HCT116 (cell line): ENCODE measurements at regions not wholly inside any gene's neighbourhood (a gene's known extent, or its start where the extent isn't known, plus 50 kb on each side); places are given as distances from the start of the nearest gene placed in this dataset.
A peak's percentile ranks its signal among the peaks of the same experiment; 100 is the strongest.
"Not testable (repeated sequence)": the region's sequence is repeated elsewhere in the genome, so short reads cannot be mapped to it uniquely, and the experiment has no call there.

ENCODE experiments used
- ATAC-seq: fragments of 200-7000 bp; cut with Tn5 transposase; 2 replicates; pipeline ENCODE4 v1.9.1; 2020; ENCODE audit warnings: mild to moderate bottlenecking, moderate library complexity
- BruUV-seq: library from RNA; stranded (reverse); fragments of 400-500 nt; replicated peaks from 2 replicates; lab custom pipeline; 2021; lab: Mats Ljungman, UMichigan
- CTCF ChIA-PET: fragments of 300-600 bp; sonication (Branson Sonifier 250); formaldehyde crosslinking; loops from one replicate; lab custom pipeline; 2021; ENCODE audit warnings: antibody characterized with exemption; lab: Charles Lee
- POLR2A ChIA-PET: fragments of 300-600, 350-600 bp; sonication (Branson Sonifier 250); formaldehyde crosslinking; loops from one replicate; lab custom pipeline; 2021; ENCODE audit warnings: antibody characterized with exemption; lab: Charles Lee
- RAD21 ChIA-PET, 2 experiments: fragments of 300-600 bp; sonication (Branson Sonifier 250); formaldehyde crosslinking; loops; one replicate each; lab custom pipeline; 2023; ENCODE audit warnings: low total read pairs in 2 of 2; ENCODE audit not compliant: uncharacterized antibody in 2 of 2, unreplicated experiment in 2 of 2, low non-redundant PET in 1 of 2; lab: Charles Lee
- DNase-seq: peaks from one replicate; pipeline ENCODE4 v3.0.0-alpha.2; 2010; ENCODE audit warnings: low read depth, low spot score
- H2AFZ ChIP-seq: fragments of 200-600 bp; shearing (Covaris generic), sonication (generic); 2 replicates; pipeline ENCODE4 v1.6.1; 2017; ENCODE audit warnings: low read depth, mixed run types, mixed read lengths, antibody characterized with exemption, low read length; ENCODE audit not compliant: poor library complexity, severe bottlenecking
- H3K27ac ChIP-seq: 2 replicates; pipeline ENCODE4 v1.5.1; 2012; ENCODE audit warnings: low read depth, low read length
- H3K27me3 ChIP-seq: fragments of 200-600 bp; sonication (generic); 2 replicates; pipeline ENCODE4 v1.6.1; 2016; ENCODE audit warnings: mixed run types, low read length, mixed read lengths; ENCODE audit not compliant: insufficient read depth
- H3K36me3 ChIP-seq, 2 experiments: fragments of 200-500 bp in 1 of 2; fragments of 200-600 bp in 1 of 2; sonication (Bioruptor generic) in 1 of 2; sonication (generic) in 1 of 2; 2 replicates each; pipeline versions ENCODE4 v1.5.1 to v1.6.1; 2014 to 2016; ENCODE audit warnings: low read length in 2 of 2, inconsistent platforms in 1 of 2, mixed read lengths in 1 of 2, mixed run types in 1 of 2; ENCODE audit not compliant: insufficient read depth in 2 of 2, control insufficient read depth in 1 of 2
- H3K4me1 ChIP-seq, 2 experiments: fragments of 200-600 bp in 1 of 2; sonication (generic) in 1 of 2; 2 replicates each; pipeline versions ENCODE4 v1.5.1 to v1.6.1; 2012 to 2017; ENCODE audit warnings: low read length in 2 of 2, inconsistent platforms in 1 of 2, mild to moderate bottlenecking in 1 of 2, mixed read lengths in 1 of 2, mixed run types in 1 of 2, moderate library complexity in 1 of 2; ENCODE audit not compliant: insufficient read depth in 2 of 2, control insufficient read depth in 1 of 2
- H3K4me2 ChIP-seq: fragments of 200-600 bp; sonication (generic); 2 replicates; pipeline ENCODE4 v1.6.1; 2017; ENCODE audit warnings: mixed run types, low read length, mixed read lengths
- H3K4me3 ChIP-seq, 2 experiments: fragments of 200-600 bp in 1 of 2; sonication (generic) in 1 of 2; replicated peaks in 1 of 2; 2 replicates each; pipeline ENCODE4 v1.5.1; 2011 to 2016; ENCODE audit warnings: low read length in 2 of 2, control low read depth in 1 of 2, low read depth in 1 of 2, mild to moderate bottlenecking in 1 of 2, mixed read lengths in 1 of 2, mixed run types in 1 of 2
- H3K79me2 ChIP-seq: fragments of 200-600 bp; sonication (generic); 2 replicates; pipeline ENCODE4 v1.6.1; 2017; ENCODE audit warnings: mild to moderate bottlenecking, mixed run types, low read length, moderate library complexity, mixed read lengths; ENCODE audit not compliant: insufficient read depth
- H3K9ac ChIP-seq: fragments of 200-600 bp; sonication (generic); 2 replicates; pipeline ENCODE4 v1.6.1; 2016; ENCODE audit warnings: low read length, mixed read lengths
- H3K9me2 ChIP-seq: fragments of 200-600 bp; sonication (generic), shearing (Covaris generic); 2 replicates; pipeline ENCODE4 v1.6.1; 2017; ENCODE audit warnings: mixed run types, mild to moderate bottlenecking, moderate library complexity; ENCODE audit not compliant: insufficient read depth
- H3K9me3 ChIP-seq, 2 experiments: fragments of 200-500 bp in 1 of 2; fragments of 200-600 bp in 1 of 2; sonication (Bioruptor generic) in 1 of 2; sonication (generic) in 1 of 2; 2 replicates each; pipeline ENCODE4 v1.6.1; 2014 to 2017; ENCODE audit warnings: low read length in 2 of 2, mixed read lengths in 2 of 2, inconsistent platforms in 1 of 2, low read depth in 1 of 2, mild to moderate bottlenecking in 1 of 2, mixed run types in 1 of 2, moderate library complexity in 1 of 2; ENCODE audit not compliant: control insufficient read depth in 1 of 2, insufficient read depth in 1 of 2
- H4K20me1 ChIP-seq: fragments of 200-600 bp; sonication (generic), shearing (Covaris generic); 2 replicates; pipeline ENCODE4 v1.6.1; 2017; ENCODE audit warnings: mixed run types, mild to moderate bottlenecking, moderate library complexity; ENCODE audit not compliant: insufficient read depth
- CTCF ChIP-seq, 3 experiments: fragments of 200-600 bp in 1 of 3; sonication (generic) in 1 of 3; IDR thresholded peaks in 2 of 3; conservative IDR thresholded peaks in 1 of 3; 2 replicates each; pipeline ENCODE4 v1.5.1; 2012 to 2017; ENCODE audit warnings: low read depth in 2 of 3, low read length in 2 of 3, antibody characterized with exemption in 1 of 3, borderline replicate concordance in 1 of 3, control low read depth in 1 of 3, mild to moderate bottlenecking in 1 of 3, mixed read lengths in 1 of 3, mixed run types in 1 of 3, moderate library complexity in 1 of 3; ENCODE audit not compliant: insufficient read depth in 1 of 3
- POLR2A ChIP-seq: IDR thresholded peaks from 2 replicates; pipeline ENCODE4 v1.7.0; 2011; ENCODE audit warnings: borderline replicate concordance; ENCODE audit not compliant: insufficient read depth, insufficient read length; ENCODE audit errors: extremely low read depth
- POLR2AphosphoS5 ChIP-seq: IDR thresholded peaks from 2 replicates; pipeline ENCODE4 v1.6.1; 2011; ENCODE audit warnings: mild to moderate bottlenecking, low read depth, low read length, moderate library complexity
- RAD21 ChIP-seq: IDR thresholded peaks from 2 replicates; pipeline ENCODE4 v1.6.1; 2012; ENCODE audit warnings: low read depth, mild to moderate bottlenecking
- SP1 ChIP-seq: IDR thresholded peaks from 2 replicates; pipeline ENCODE4 v1.6.1; 2012; ENCODE audit warnings: low read depth
- intact Hi-C: fragments of 100-400 bp; cut with micrococcal nuclease; formaldehyde crosslinking; loops from 2 replicates; pipeline ENCODE4 v1.10.0; 2022

GRCh38 chr5:164324239-164324638 lies 818.8 kb downstream of the MAT2B start:
- ChIA-PET CTCF (no interaction called here), POLR2A (no interaction called here)
- H3K27ac ChIP-seq: no peak overlapping the region

DNA sequence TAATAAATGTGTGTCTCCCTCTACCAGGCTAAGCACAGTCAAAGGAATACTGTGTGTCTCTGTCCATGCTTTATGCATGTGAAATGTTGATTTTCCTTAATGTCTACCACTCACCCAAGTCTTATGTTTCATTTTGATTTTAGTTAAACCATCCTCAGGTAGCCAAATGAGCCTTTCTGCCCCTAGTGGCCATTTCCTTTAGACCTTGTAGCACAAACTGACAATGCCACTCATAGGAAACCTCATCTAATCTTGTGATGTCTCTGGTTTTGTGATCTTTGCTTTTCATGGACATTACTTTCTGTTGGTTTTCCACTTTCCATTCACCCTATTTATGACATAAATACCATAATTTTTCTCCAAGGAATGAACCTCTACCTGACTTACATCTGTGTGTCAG lies 820.8 kb downstream of the MAT2B start:
- H4K20me1 ChIP-seq: no peaks in the 10 kb centered on the region
- H3K4me1 ChIP-seq: no peaks in the 10 kb centered on the region
- no peak overlapping the region for H2AFZ ChIP-seq
- intact Hi-C loops: no loop called here
- H3K79me2 ChIP-seq: no peaks in the 10 kb centered on the region
- no peak overlapping the region for H3K4me3 ChIP-seq
- H3K9me3 ChIP-seq: peaks cover 6 to 10% of the 10 kb centered on the region in 2 experiments; a peak in 2 of 4 replicates
- no peak overlapping the region for H3K27ac ChIP-seq
- H3K9ac ChIP-seq: no peak overlapping the region
- H3K27me3 ChIP-seq: no peaks in the 10 kb centered on the region
- no peaks in the 10 kb centered on the region for H3K36me3 ChIP-seq
- H3K9me2 ChIP-seq: no peaks in the 10 kb centered on the region
- ChIA-PET RAD21 (no interaction called here), POLR2A (no interaction called here), CTCF (no interaction called here)
- BruUV-seq: no TSS peak
- no peak overlapping the region for H3K4me2 ChIP-seq
- DNase-seq (no peak), ATAC-seq (no peak)
- peak in 1 of 3 experiments; percentile 24; a peak in 2 of 6 replicates for TF ChIP-seq CTCF (IDR thresholded peaks at IDR 0.05 in 2 of 3, conservative IDR thresholded peaks at IDR 0.05 in 1 of 3; ENCODE audit: borderline replicate concordance in 1 of 3, insufficient read depth in 1 of 3, low read depth in 2 of 3, low read length in 2 of 3)
- TF ChIP-seq POLR2A: no peak

More at GRCh38 chr5:164324239-164324638, 818.8 kb downstream of the MAT2B start:
- Histone ChIP-seq H4K20me1 (no peaks in the 10 kb centered on the region), H3K9me2 (no peaks in the 10 kb centered on the region), H2AFZ (no peak overlapping the region), H3K36me3 (no peaks in the 10 kb centered on the region), H3K4me1 (no peaks in the 10 kb centered on the region), H3K4me2 (no peak overlapping the region), H3K4me3 (no peak overlapping the region), H3K27me3 (no peaks in the 10 kb centered on the region), H3K9me3 (peaks cover 0 to 8% of the 10 kb centered on the region in 2 experiments; a peak in 2 of 4 replicates), H3K79me2 (no peaks in the 10 kb centered on the region), H3K9ac (no peak overlapping the region)
- RAD21 ChIA-PET: no interaction called here
- intact Hi-C loops: no loop called here
- ATAC-seq (no peak), DNase-seq (no peak)
- TF ChIP-seq POLR2AphosphoS5 (no peak), SP1 (no peak), RAD21 (no peak)
- BruUV-seq: no TSS peak

GRCh38 chr5:164327166-164327565 lies 821.7 kb downstream of the MAT2B start:
- H3K9me3 ChIP-seq: peaks cover 6 to 10% of the 10 kb centered on the region in 2 experiments; a peak in 2 of 4 replicates
- CTCF ChIA-PET, POLR2A ChIA-PET, H3K79me2 ChIP-seq, BruUV-seq, RAD21 ChIA-PET, H2AFZ ChIP-seq, H3K27ac ChIP-seq, H3K9ac ChIP-seq, H3K36me3 ChIP-seq, H4K20me1 ChIP-seq, H3K4me1 ChIP-seq, H3K9me2 ChIP-seq, H3K4me3 ChIP-seq, intact Hi-C loops, ATAC-seq, H3K27me3 ChIP-seq, H3K4me2 ChIP-seq, DNase-seq: not testable (repeated sequence)
